WI38 (cell line): ENCODE measurements at regions not wholly inside any gene's neighbourhood (a gene's known extent, or its start where the extent isn't known, plus 50 kb on each side); places are given as distances from the start of the nearest gene placed in this dataset.

Experiments
- H3K4me3 ChIP-seq: 2 replicates; pipeline ENCODE4 v1.5.1; 2011; ENCODE audit warnings: low read depth, mild to moderate bottlenecking, control low read depth, low read length
- TF ChIP-seq, protein P1 (sequence below): IDR thresholded peaks from 2 replicates; pipeline ENCODE4 v1.5.1; 2012; ENCODE audit warnings: low read depth, mild to moderate bottlenecking, control low read depth, low read length

DNA sequence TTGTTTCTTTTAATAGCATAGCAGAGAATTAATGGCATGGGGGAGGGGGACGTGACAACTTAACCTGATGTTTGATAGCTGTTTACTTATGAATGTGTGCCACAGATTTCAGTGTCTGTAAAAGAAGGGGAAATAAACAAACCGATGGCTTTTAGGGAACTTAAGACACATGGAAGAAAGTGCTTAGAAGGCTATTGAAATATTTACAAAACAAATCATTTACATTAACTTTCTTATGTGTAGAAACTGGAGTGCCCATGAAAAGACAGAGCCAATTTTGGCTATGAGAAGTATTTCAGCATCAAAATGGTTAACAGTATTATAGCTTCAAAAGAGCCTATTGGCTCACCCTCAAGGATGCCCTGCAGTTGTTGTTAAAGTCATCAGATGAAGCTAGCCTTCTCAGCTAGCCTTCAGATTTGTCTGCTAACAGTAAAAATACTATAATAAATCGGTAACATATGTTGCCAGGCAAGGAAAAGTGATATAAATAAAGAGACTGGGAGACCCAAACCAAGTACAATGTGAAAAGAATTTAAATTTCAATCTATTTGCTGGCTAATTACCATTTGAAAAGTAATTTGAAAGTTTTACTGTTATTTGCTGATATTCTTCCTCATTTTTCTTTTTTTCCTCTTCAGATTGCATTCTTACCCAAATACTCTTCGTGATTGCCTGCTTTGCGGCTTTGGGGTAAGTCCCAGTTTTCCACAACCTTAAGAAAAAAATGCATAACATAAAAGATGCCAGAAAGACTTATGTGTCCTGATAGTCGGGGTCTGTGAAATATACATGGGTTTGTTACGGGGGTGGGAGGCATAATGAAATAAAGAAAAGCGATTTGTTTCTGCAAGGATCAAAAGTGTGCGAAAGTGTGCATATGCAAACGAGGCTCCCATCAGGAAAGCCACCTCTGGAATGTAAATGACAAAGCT, 256.4 kb downstream of the MEIS1 start:
- TF ChIP-seq, protein P1, sequence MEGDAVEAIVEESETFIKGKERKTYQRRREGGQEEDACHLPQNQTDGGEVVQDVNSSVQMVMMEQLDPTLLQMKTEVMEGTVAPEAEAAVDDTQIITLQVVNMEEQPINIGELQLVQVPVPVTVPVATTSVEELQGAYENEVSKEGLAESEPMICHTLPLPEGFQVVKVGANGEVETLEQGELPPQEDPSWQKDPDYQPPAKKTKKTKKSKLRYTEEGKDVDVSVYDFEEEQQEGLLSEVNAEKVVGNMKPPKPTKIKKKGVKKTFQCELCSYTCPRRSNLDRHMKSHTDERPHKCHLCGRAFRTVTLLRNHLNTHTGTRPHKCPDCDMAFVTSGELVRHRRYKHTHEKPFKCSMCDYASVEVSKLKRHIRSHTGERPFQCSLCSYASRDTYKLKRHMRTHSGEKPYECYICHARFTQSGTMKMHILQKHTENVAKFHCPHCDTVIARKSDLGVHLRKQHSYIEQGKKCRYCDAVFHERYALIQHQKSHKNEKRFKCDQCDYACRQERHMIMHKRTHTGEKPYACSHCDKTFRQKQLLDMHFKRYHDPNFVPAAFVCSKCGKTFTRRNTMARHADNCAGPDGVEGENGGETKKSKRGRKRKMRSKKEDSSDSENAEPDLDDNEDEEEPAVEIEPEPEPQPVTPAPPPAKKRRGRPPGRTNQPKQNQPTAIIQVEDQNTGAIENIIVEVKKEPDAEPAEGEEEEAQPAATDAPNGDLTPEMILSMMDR = no peak
- no peak overlapping the region for H3K4me3 ChIP-seq

DNA sequence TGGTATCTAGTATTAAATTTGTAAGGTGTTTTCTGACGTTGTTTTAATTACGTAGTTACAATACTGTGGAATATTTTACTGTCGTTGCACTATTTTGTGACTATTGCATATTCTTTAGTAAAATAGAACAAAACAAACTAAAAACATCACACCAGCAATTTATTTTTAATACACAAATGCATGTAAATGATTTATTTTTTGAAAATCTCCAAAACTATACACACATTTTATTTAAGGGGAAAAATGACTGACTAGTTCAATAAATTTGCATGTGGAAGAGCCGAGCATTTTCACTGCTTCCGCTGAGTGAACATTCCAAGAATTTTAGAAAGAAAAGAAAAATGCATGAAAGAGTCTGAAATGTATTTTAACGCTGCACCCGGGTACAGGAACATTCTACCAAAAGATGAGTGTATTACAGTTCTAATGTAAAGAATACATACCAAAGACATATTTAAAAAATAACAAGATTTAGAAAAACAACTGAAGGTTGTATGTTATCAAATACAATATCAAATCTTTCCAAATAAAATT, 257.7 kb downstream of the MEIS1 start:
- H3K4me3 ChIP-seq = no peak overlapping the region
- TF ChIP-seq, protein P1 = no peak

GRCh38 chr2:66693076-66693965, 258.4 kb downstream of the MEIS1 start:
- H3K4me3 ChIP-seq = no peak overlapping the region
- TF ChIP-seq, protein P1 = no peak

DNA sequence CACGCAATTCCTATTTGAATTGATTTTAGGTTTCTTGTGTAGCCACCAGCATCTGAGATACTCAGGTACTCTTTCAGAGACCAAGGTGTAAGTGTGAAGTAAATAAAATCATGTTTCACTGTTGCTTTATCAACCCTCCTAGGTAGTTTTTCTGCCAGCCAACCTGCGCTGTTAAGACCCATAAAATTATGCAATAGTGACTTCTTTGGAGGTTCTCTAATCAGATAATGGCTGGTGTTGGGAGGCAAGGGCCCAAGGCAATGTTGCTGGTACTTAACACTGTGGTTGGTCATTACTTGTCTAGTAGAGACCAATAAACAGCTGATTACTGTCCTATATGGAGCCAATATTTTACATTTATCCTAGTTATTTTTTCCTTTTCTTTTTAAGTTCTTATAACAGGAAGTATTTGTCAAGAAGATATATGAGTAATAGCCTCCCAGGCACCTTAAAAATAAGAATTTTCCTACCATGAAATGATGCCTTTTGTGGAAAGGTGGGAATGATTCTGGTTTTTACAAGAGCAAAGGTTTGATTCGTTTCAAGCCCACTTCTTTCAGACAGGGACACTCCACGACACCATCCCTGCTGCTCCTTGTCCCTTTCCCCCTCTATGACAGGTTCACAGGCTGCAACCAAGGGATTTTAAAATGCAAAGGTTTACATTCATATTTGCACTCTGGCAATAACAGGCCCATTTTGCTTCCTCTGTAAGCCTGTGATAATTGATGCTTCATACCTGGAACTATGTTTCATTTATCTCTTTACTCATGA, 259.3 kb downstream of the MEIS1 start:
- TF ChIP-seq, protein P1 = no peak

GRCh38 chr2:66695226-66695735, 260.4 kb downstream of the MEIS1 start:
- TF ChIP-seq, protein P1 = no peak
- no peak overlapping the region for H3K4me3 ChIP-seq

More for the DNA sequence above, 259.3 kb downstream of the MEIS1 start:
- no peak overlapping the region for H3K4me3 ChIP-seq

DNA sequence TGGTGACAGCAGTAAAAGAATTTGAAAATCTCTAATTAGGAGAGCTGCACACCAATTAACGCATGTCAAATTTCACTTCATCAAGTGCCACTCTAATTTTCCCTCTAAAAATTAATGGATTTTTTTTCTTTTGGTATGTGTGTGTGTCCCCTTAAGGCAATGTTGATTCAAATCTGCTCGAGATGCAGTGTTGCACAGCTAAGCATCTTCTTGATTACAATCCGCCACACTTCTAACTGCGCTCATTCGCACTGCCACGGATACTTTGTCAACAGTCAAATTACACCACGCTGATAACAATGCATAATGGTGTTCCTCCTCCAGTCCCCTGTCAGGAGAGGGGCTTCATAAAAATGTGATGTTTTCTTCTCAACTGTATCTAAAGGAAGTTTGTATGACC, 261.4 kb downstream of the MEIS1 start:
- no peak overlapping the region for H3K4me3 ChIP-seq
- TF ChIP-seq, protein P1 = no peak
